GM06990 (cell line): ENCODE measurements at regions not wholly inside any gene's neighbourhood (a gene's known extent, or its start where the extent isn't known, plus 50 kb on each side); places are given as distances from the start of the nearest gene placed in this dataset.

Source experiments
- DNase-seq: peaks from one replicate; pipeline ENCODE4 v3.0.0-alpha.2; 2011; ENCODE audit not compliant: insufficient read length; ENCODE audit errors: extremely low read depth
- H3K27me3 ChIP-seq: replicated peaks from 2 replicates; pipeline ENCODE4 v1.6.0; 2011; ENCODE audit warnings: low read length; ENCODE audit not compliant: control insufficient read depth, insufficient read depth
- H3K36me3 ChIP-seq: 2 replicates; pipeline ENCODE4 v1.5.1; 2011; ENCODE audit warnings: low read length; ENCODE audit not compliant: control insufficient read depth, insufficient read depth
- H3K4me3 ChIP-seq: replicated peaks from 2 replicates; pipeline ENCODE4 v1.5.1; 2011; ENCODE audit warnings: low read depth, mild to moderate bottlenecking, control low read depth, low read length
- CTCF ChIP-seq: IDR thresholded peaks from 2 replicates; pipeline ENCODE4 v1.5.1; 2011; ENCODE audit warnings: low read length, control low read depth, mild to moderate bottlenecking, inconsistent platforms; ENCODE audit not compliant: insufficient read depth, poor library complexity, severe bottlenecking

GRCh38 chr20:40591119-40591518, 97.9 kb downstream of the MAFB start:
- DNase-seq: no peak
- H3K4me3 ChIP-seq: no peak overlapping the region

GRCh38 chr20:40589581-40589980, 99.5 kb downstream of the MAFB start:
- no peak for TF ChIP-seq CTCF

More at GRCh38 chr20:40591119-40591518, 97.9 kb downstream of the MAFB start:
- Histone ChIP-seq H3K36me3 (no peaks in the 10 kb centered on the region), H3K27me3 (no peaks in the 10 kb centered on the region; the same call in 1 of the 2 replicates)
- no peak for TF ChIP-seq CTCF

GRCh38 chr20:40588891-40589290, 100.1 kb downstream of the MAFB start:
- no peak overlapping the region for H3K4me3 ChIP-seq
- no peak for TF ChIP-seq CTCF
- no peaks in the 10 kb centered on the region; the same call in 1 of the 2 replicates for H3K27me3 ChIP-seq
- no peaks in the 10 kb centered on the region for H3K36me3 ChIP-seq
- no peak for DNase-seq

More at GRCh38 chr20:40589581-40589980, 99.5 kb downstream of the MAFB start:
- H3K4me3 ChIP-seq: no peak overlapping the region
- H3K27me3 ChIP-seq: no peaks in the 10 kb centered on the region; the same call in 1 of the 2 replicates
- no peaks in the 10 kb centered on the region for H3K36me3 ChIP-seq
- no peak for DNase-seq

- no peak for TF ChIP-seq CTCF
- Histone ChIP-seq H3K27me3 (no peaks in the 10 kb centered on the region; the same call in 1 of the 2 replicates), H3K4me3 (no peak overlapping the region), H3K36me3 (no peaks in the 10 kb centered on the region)
- DNase-seq: no peak
These were observed 102.0 kb downstream of the MAFB start for GRCh38 chr20:40587038-40587437.

- H3K36me3 ChIP-seq: no peaks in the 10 kb centered on the region
- H3K4me3 ChIP-seq: no peak overlapping the region
- no peak for DNase-seq
- H3K27me3 ChIP-seq: no peaks in the 10 kb centered on the region; the same call in 1 of the 2 replicates
- no peak for TF ChIP-seq CTCF
These were observed 104.8 kb downstream of the MAFB start for GRCh38 chr20:40584130-40584809.
